GM19351 (cell line): ENCODE measurements at regions not wholly inside any gene's neighbourhood (a gene's known extent, or its start where the extent isn't known, plus 50 kb on each side); places are given as distances from the start of the nearest gene placed in this dataset.
"Not testable (repeated sequence)": the region's sequence is repeated elsewhere in the genome, so short reads cannot be mapped to it uniquely, and the experiment has no call there.

Experiments
- ATAC-seq: cut with Tn5 transposase; IDR thresholded peaks from one replicate; pipeline ENCODE4 v1.9.1; 2021; ENCODE audit warnings: mild to moderate bottlenecking, moderate library complexity; ENCODE audit not compliant: unreplicated experiment

- ATAC-seq, result no peak
These were observed 157.8 kb downstream of the SAMD5 start for GRCh38 chr6:147666255-147666654.

- ATAC-seq, result no peak
These were observed 158.6 kb downstream of the SAMD5 start for GRCh38 chr6:147667082-147667481.

- no peak for ATAC-seq
These were observed 165.6 kb downstream of the SAMD5 start for GRCh38 chr6:147674099-147674498.

GRCh38 chr6:147674794-147675193 is 166.3 kb downstream of the SAMD5 start:
- no peak for ATAC-seq

GRCh38 chr6:147675281-147675680 is 166.8 kb downstream of the SAMD5 start:
- no peak for ATAC-seq

GRCh38 chr6:147676495-147677199 is 168.2 kb downstream of the SAMD5 start:
- ATAC-seq, result no peak

- ATAC-seq, result no peak
These were observed 169.2 kb downstream of the SAMD5 start for GRCh38 chr6:147677647-147678046.

DNA sequence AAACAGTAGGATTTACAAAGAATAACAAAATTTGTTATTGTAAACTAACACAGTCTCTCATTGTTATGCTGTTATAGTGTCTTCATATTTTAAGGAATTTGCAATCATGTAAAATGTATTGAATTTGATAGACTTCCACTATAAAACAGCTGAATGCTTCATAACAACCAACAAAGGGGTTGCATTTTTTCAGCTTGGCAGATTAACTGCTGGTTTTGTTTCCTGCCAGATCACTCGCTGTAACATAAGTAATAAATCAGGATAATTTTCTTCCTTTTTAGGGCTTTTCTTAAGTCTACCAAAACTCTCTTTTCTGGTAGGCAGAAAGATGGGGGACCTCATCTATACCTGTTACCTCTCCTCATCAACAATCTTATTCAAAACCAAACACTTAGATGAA is 169.8 kb downstream of the SAMD5 start:
- no peak for ATAC-seq

DNA sequence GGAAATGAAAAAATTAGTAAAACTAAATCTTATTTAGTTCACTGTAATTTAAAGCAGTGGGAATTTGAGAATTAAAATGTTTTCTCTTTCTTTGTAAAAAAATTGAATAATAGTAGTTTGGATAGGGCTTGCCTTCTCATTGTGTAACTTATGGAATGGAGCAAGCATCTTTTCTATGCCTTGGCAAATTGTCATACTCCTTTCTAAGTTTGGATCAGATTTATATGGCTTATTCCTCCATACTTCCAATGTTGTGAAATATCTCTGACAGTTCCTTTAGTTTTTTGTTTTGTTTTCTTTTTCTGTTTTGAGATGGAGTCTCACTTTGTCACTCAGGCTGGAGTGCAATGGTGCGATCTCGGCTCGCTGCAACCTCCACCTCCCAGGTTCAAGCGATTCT is 176.4 kb downstream of the SAMD5 start:
- ATAC-seq, result no peak

DNA sequence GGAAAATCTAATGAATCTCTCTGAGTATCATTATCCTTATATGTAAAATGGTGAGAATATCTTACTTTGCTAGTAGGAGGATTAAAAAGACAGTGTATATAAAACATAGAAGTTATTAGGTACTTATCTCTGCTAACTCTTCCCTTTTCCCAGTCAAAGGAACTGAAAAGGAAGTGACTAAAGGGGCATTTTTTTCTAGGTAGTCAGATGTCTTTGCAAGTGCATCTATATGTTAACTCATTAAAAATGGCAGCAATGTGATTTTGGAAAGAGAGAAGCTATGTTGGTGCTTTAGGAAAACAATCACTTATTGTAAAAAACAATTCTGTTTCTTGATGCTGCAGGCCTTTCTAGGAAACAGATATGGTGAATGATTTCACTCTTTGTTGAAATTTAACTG is 180.9 kb downstream of the SAMD5 start:
- no peak for ATAC-seq

DNA sequence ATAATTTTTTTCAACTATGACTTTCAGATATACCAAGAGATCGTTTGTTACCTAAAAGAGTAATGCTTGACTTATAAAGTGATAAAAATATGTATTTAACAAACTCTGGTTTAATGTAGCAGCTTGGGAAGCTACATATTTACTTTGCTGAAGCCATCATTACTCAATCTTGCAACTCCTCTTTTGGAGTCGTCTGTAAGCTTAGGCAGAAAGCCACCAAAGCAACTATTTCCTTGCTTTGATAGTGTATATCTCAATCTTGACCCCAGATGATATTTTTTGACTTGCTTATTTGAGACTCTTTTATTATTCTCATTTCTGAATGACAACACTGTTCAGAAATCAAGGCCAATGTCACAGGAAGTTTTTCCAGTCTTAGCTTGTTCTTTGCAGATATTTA is 183.0 kb downstream of the SAMD5 start:
- no peak for ATAC-seq

- no peak for ATAC-seq
These were observed 184.7 kb downstream of the SAMD5 start for GRCh38 chr6:147693181-147693580.

- not testable (repeated sequence) for ATAC-seq
These were observed 186.1 kb downstream of the SAMD5 start for GRCh38 chr6:147694556-147694955.

GRCh38 chr6:147695819-147696218 is 187.3 kb downstream of the SAMD5 start:
- no peak for ATAC-seq

DNA sequence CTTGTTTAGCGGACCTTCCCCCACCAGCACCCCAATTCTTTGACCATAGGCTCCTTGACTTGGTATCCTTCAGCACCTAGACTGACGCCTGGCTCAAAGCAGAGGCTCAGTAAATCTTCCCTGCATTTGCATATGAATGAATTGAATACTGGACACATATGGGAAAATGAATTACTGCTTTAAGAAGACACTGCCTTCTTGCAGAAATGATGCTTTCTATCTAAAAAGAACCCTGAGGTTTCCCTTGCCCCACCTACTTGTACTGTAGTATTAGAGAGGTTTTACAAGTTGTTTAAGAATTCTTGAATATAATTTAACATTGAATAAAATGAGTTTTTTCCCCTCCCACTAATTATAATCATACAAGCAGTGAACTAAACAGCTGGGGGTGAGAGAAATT is 190.7 kb downstream of the SAMD5 start:
- no peak for ATAC-seq

DNA sequence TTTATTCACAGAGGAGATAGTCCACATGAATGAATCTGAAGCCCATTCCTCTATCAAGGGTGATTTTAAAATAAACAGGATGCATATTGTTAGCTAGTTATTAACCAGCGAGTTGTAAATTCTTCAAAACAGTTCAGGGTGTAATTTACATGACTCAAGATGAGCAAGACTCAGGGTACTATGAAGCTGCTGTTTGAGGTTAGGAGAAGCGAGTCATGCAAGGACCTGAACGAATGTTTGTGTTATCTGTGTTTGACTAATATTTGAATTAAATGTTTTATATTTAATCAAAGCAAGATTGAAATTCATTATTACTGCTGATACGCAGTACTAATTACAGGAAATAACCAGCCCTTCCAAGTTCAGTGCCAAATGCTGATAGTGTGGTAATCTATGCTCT is 191.1 kb downstream of the SAMD5 start:
- no peak for ATAC-seq

GRCh38 chr6:147700436-147701209 is 192.1 kb downstream of the SAMD5 start:
- no peak for ATAC-seq

DNA sequence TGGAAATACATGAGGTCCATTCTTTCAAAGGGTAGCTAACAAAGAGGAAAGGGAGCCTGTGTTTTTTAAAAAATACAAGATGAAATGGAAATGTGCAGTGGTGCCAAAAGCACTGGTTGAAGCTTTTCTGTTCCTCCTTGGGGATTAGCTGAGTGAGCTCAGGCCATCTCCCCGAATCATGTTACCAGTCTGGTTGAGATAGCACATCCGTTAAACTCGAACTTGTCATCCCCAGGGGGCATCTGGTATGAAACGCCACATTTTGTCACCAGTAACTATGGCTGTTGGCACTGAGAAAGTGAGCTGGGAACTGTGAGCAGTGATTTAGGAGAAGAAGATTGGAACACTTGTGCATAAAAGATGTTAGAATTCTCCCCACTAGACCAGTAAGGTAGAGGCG is 196.2 kb downstream of the SAMD5 start:
- no peak for ATAC-seq

DNA sequence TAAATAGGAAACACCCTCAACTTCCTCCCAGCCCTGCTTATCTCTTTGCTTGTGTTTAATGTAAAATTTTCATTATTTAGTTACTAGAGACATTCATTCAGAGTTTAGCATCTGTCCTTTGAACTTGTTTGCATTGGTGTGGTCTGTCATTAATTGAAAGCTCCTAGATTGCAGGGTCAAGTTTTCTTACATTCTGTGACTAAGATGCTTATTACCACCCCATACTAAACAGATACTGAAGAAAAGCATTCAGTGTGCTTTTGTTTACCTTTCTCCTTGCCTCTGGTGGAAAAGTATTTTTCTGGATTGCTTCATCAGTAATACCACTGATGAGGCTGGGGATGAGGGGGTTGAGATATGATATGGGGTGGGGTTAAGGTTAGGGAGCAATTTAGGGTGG is 199.0 kb downstream of the SAMD5 start:
- ATAC-seq, result no peak

GRCh38 chr6:147708170-147708569 is 199.7 kb downstream of the SAMD5 start:
- no peak for ATAC-seq

- no peak for ATAC-seq
These were observed 201.1 kb downstream of the SAMD5 start for GRCh38 chr6:147709396-147710272.

GRCh38 chr6:147710890-147711289 is 202.4 kb downstream of the SAMD5 start:
- ATAC-seq, result no peak
